Amniotic epithelial cell (primary cell): ENCODE measurements at regions not wholly inside any gene's neighbourhood (a gene's known extent, or its start where the extent isn't known, plus 50 kb on each side); places are given as distances from the start of the nearest gene placed in this dataset.
A peak's percentile ranks its signal among the peaks of the same experiment; 100 is the strongest.
"Not testable (repeated sequence)": the region's sequence is repeated elsewhere in the genome, so short reads cannot be mapped to it uniquely, and the experiment has no call there.

Source experiments
- DNase-seq: peaks from one replicate; pipeline ENCODE4 v3.0.0-alpha.2; 2010; ENCODE audit warnings: low read depth

DNA sequence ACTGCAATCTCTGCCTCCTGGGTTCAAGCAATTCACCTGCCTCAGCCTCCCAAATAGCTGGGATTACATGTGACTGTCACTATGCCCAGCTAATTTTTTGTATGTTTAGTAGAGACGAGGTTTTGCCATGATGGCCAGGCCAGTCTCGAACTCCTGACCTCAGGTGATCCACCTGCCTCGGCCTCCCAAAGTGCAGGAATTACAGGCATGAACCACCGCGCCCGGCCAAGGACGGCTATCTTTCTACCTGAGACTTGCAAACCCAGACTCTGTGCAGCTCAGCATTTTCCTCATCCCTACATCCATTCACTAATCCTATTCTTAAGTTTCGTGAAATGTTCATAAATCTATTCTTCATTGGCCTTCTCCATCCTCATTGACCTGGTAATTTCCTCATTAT, 330.0 kb downstream of the ANTXR2 start:
- no peak for DNase-seq

DNA sequence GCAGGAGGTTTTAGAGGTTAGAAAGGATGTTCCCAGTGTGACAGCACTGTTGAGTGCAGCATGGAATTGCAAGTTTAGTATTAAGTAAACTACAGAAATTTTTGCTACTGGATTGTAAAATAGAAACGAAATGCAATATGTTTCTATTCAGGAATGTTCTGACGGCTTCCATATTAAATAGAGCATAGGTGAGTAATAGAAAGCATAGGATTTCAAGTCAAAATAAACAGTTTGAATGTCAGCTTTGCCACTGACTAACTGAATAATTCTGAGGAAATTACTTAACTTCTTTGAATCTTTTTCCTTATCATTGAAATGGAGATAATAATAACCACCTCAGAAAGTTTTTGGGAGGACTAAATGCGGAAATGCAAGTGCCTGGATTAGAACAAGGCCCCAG, 331.9 kb upstream of the GK2 start:
- no peak for DNase-seq

DNA sequence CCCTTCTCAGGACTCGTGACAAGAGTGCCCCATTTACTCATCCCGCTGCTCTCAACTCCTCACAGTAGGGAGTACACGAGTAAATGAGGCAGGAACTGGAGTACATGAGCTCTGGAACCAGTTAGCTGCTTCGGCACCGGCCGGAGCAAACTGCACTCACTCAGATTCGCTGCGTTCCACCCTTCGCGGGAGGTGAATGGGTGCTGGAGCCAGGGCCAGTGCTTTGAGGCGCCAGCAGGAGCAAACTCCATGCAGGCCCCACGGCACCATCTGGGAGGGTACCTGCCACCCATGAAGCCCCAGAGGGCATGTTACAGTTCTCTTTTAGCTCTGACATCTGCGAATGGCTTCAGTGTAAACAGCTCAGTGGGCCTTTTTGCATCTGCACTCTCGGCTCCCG, 315.5 kb upstream of the GK2 start:
- no peak for DNase-seq

DNA sequence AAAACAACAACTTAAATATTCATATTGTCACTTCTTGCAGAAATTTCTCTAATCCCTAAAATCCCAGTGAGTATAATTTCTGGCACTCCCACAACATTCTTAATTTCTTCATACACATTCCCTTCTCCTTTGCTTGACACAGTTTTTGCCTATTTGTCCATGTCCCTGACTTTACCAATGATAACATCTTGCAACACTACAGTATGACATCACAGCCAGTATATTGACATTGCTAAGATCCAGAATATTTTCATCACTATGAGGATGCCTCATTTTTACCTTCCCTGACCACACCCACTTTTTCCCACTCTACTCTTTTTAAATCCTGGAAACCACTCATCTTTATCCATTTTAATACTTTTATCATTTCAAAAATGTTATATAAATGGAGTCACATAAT, 292.3 kb upstream of the GK2 start:
- DNase-seq = peak; percentile 5

DNA sequence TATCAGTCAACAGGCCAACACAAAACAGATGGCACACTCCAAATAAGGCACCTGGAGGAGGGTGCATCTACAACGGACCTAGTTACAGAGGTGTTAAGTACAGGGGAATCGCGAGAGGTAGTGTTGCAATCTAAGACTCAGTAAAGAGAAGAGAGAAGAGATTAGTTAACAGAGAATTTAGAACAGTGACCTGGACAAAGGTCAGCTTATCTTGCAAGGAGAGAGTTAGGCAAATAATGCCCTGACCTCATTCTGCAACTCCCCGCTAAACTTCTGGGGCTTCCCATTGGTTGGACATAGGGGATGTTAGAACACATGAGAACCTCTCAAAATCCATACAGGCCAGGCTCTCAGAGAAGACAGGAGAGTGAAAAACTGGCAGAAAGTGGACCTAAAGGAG, 289.4 kb upstream of the GK2 start:
- DNase-seq = no peak

DNA sequence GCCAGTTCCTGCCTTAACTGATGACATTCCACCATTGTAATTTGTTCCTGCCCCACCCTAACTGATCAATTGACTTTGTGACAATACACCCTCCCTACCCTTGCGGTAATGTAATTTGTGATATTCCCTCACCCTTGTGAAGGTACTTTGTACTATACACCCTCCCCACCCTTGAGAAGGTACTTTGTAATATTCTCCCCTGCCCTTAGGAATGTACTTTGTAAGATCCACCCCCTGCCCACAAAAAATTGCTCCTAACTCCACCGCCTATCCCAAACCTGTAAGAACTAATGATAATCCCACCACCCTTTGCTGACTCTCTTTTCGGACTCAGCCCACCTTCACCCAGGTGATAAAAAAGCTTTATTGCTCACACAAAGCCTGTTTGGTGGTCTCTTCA, 288.5 kb upstream of the GK2 start:
- not testable (repeated sequence) for DNase-seq

DNA sequence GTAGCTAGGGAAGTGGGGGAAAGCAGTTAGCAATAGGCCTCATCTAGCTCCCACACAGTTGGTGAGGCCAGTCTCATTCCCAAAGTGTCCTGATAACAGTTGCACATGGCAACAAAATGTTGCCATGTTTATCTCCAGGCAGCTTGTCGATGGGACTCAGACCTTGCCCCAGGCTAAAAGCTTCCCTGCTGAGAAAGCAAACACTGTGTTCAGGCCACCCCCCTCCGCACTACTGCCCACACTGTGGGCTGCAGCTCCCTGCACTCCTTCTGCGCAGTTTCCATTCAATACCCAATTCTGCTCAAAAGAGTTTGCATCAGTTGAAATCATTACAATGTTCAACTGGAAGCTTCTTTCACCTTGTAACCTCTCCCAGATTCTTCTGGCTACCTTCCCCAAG, 287.8 kb upstream of the GK2 start:
- no peak for DNase-seq

DNA sequence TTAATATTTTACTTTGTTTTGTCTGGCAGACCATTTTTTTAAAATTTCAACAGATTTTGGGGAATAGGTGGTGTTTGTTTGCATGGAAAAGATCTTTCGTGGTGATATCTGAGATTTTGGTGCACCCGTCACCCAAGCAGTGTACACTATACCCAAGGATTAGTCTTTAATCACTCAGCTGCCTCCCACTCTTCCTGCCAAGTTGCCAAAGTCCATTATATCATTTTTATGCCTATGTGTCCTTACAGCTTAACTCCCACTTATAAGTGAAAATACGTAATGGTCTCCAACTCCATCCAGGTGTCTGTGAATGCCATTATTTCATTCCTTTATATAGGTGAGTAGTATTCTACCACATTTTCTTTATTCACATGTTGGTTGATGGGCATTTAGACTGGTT, 281.7 kb upstream of the GK2 start:
- DNase-seq = no peak

DNA sequence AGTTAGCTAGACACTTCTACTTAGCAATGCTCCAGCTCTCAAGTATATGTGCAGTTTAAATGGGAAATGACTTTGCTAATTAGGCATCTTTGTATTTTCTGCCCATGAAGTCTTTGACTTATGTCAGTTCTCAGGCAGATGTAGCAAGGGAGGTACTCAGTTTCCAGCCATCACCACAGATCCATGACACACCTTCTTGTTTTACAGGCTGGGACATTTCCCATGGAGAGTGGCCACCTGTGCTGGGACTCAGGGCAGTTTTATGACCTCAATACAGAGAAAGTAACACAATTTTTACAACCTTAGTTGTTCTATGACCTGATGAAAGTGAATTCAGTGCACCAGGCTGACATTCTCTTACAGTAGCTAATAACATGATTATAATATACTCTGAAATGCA, 280.7 kb upstream of the GK2 start:
- DNase-seq = no peak

DNA sequence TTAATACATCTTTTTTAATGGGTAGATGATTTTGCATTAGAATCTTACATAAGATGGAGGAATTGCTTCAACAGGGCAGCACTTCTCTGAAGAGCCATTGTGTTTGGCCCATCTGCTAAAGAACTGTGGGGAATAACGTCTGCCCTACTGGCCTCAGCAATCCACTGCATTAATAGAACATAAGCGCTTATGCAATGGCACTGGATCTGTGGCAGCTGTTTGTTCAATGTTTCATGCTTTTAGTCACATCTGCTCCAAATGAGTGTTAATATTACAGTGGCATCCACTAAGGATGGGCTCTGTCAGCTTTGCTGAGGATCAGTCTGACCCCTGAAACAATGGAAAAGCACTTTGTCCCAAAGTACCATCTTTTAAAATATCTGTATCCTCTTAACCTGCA, 279.0 kb upstream of the GK2 start:
- no peak for DNase-seq

DNA sequence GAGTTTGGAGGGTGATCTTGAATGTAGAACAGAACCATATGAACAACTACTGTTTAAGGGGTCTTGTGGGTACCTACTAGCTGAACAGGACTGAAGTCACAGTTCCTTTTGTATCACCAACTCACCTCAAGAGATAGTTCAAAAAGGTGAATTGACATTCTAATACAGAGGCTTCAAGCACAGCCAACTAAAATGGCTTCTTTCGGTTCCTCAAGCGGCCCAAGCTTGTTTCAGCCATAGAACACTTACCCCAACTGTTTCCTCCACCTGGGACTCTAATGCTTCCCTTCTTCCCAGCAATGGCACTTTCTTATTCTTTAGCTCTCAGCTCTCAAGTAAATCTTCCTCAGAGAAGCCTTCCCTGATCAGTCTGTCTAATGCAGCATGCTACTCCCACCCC, 277.5 kb upstream of the GK2 start:
- no peak for DNase-seq

DNA sequence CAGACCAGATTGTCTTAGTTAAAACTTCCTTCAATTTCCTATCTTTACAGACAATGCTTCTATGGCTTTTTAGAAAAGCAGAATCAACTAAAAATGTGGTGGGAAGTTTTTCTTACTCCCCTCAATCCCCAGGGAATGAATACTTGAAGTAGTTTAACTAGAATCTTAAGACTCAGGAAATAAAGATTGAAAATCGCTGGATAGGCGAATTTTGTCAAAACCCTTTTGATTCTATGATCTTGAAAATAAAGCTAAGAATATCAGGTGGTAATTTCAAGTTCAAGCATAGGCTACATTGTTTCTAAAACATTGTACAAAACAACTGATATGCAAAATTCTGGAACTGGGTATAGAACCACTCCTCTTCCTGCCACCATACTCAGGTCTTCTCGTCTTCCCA, 276.5 kb upstream of the GK2 start:
- no peak for DNase-seq

DNA sequence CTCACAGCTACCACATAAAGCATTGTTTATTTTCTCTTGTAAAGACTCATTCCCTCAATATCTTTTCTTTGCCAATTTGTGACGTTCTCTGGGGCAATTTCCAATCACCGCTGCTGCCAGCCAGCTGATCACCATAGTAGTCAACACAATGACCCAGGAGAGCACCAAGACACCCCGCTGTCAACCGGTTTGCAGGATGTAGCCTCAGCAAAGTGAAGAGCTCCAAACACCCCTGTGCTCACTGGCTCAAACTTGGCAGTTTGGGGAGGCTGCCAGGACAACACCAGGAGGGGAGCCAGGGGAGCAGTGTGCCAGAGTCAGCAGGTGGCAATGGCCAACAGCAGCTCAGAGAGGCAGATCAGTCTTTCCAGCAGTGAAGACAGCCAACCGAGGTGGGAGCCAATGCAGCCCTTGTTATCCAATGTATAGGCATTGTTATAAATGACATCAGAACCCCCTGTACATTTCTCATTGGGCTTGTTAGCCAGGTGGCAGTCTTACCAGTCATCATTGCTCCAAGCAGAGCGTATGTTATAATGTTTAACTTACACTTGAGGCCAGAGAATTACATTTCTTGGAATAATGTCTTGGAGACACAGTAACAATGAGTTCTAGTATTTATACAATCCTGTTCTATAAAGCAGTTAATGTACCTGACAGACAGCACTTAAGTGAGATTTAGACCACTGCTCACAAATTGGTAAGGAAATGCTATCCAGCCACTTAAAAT, 274.9 kb upstream of the GK2 start:
- DNase-seq = no peak

DNA sequence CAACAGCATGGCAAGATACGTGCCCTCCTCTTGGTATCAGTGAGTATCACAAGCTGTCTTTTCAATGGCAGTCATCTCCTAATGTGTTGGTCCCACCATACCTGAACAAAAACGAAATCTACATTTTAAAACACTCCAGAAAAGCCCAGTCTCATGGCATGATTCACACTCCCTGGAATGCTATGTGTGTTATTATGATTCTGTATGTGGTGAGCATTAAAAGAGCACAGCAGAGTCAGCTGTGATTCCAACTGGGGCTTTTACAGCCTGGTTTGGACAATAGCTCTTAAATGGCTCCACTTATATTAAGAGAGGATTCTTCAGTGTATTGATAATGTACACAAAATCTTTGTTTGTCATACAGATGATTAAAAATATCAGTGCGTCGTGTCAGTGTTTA, 274.1 kb upstream of the GK2 start:
- DNase-seq = peak; percentile 17

DNA sequence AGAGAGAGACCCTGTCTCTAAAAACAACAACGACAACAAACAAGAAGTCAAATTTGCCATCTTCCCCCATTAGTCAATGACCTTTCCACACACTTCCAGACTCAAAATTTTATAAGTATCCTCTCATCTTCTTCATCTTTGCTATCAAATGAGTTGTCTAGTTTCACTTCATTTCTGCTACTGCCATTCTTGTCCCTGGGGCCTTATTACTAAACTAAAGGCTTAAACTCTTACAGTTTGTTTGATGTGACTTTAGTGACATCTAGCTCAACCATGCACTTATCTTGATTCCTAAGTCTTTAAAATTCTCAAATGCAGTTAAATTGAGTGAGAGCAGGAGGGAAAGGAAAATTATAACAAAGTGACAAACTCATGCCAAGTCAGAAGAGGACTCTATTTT, 271.8 kb upstream of the GK2 start:
- no peak for DNase-seq

DNA sequence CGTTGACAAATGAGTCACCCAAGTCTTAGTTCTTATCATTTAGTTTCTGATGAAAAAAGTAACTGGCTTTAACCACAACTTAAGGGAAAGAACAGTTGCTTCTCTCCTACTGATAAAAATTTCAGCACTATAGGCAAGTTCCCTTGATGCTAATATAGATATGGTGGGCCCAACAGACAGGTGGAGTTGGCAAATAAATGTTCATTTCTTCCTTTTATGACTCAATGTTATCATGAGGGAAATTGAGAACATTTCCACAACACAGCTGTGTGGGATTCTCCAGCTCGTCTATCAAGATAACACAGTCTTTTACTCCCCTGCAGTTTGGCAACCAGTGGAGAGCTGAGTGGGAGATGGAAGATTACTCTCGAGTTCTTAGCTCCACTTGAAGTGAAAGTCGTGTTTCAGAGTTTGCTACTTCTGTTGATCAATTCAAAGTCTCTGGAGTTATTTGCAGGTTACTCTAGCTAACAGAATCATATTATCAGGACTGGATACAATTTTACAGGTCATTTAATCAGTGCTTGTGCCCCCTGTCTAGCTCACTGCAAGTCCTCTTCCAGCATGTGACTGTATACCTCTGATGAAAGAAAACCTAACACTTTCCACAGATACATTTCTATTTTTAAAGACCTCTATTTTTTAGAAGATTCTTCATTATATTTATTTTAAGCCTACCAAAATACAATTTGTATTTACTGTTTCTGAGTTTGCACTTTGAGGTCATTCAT, 270.6 kb upstream of the GK2 start:
- peak; percentile 97 for DNase-seq

DNA sequence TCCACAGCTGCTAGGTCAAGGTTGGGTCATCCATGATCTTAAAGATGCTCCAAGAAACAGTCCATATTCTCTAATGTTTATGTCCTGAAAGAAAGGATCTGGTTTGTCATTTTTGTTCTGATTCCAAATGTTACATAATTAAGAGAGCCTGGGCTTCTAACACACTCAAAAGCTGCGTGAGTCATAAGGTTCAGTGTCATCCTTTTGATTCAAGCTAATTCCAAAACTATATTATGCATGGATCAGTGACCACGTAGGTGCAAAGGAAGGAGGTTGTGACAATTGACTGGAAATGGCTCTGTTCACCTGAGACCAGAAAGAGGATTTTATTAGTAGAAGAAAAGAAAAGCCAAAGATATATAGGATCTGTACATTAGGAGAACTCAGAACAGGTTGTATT, 268.7 kb upstream of the GK2 start:
- peak; percentile 7 for DNase-seq

DNA sequence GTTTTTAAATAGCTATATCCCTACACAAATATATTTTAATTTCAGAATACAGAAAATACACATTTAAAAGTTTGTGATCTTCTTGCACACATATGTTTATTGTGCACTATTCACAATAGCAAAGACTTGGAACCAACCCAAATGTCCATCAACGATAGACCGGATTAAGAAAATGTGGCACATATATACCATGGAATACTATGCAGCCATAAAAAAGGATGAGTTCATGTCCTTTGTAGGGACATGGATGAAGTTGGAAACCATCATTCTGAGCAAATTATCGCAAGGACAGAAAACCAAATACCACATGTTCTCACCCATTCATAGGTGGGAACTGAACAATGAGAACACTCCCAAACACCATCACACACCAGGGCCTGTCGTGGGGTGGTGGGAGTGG, 266.9 kb upstream of the GK2 start:
- not testable (repeated sequence) for DNase-seq

DNA sequence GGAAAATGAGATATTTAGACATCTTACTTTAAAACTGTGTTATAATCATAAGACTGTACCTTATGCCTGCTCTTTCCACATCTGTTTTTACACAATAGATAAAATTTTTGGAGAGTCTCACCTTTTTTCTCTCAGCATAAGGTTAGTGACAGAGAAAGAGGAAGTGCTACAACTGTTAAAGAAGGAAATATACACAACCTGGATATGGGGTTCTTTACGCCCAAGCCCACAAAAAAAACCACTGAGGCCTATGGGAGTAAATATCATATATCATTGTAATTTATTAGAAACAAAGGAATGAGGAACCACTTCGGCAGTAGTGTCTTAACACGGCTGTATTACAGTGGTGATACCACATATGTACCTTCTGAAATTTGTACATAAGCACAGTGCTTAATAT, 265.9 kb upstream of the GK2 start:
- no peak for DNase-seq

DNA sequence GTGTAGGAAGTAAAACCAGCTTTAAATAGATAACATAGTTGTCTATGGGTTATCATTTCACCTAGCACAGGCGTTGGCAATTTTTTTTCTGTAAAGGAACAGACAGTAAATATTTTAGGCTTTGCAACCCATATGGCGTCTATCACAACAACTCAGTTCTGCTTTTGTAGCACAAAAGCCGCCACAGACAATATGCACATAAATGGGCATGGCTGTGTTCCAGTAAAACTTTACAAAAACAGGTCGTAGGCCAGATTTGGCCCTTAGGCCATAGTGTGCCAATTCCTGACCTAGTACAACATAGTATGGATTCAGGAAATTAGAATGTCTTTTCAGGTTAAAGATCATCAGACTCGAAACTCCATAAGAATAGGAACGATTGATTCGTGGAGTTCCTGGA, 265.3 kb upstream of the GK2 start:
- no peak for DNase-seq

DNA sequence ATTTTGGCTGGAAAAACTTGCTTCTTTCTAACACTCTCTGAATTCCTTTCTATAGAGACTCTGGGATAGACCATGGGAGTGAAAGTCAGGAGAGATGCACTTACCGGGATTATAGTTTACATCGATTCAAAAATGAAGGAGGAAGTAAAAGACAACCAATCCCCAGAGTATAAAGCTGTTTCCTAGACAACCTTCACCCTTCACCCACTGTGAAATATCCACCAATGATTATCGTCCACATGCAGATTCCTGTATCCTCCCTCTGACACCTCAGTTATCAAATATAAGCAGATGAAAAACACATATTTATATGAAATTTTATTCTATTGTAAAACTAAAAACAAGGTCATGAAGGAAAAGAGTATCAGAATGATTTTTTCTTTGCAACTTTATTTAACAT, 258.8 kb upstream of the GK2 start:
- DNase-seq = no peak

DNA sequence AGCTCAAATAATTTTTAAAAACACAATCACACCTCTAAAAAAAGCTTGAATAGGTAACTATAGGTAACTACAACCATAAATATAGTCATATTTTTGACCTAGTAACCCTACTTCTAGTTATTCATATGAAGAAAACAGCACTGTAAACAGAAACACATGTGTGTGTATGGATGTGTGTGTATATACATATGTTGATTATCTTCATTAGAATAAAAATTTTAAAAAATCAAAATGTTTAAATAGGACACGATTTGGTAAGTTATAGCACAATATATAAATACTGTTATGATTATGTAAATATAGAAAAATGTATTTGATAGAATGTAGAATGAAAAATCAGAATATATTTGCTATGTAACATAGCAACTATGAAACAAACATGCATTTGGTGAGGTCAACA, 258.1 kb upstream of the GK2 start:
- no peak for DNase-seq

DNA sequence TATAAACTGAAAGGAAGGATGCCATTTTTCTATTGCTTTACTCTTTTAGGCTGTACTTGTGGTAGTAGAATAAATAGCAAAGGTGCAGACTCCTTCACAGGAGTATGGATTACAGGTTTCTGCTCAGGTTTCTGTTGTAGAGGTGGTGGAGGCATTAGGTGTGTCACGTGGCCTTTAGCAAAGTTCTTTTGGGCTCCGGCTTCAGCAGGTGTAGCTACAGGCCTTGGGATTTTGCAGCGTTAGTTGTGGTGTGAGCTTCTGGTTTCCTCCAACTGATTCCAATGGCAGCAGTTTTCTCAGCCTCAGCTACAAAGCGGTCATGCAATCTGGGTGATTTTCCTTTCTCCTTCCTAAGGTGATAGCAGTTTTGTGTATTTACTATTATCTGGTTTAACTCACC, 255.8 kb upstream of the GK2 start:
- DNase-seq = no peak

DNA sequence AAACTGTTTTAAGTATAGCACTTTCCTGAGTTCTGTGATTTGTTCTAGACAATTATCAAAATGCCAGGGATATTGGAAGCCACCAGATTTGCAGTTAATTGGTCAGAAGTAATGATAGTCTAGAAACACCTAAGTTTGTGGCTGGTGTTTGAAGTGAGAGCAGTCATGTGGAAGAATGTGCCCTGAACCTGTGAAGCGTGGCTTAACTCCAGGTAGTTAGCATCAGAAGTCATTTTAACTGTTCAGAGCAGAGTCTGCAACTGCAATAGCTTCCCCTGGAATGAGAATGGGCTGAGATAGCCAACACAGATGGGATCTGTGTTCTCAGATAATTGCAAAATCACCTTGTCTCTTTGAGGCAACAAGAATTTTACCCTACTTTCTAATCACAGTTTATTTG, 255.1 kb upstream of the GK2 start:
- no peak for DNase-seq
